OCI-LY3 (cell line): ENCODE measurements at regions not wholly inside any gene's neighbourhood (a gene's known extent, or its start where the extent isn't known, plus 50 kb on each side); places are given as distances from the start of the nearest gene placed in this dataset.
"Not testable (repeated sequence)": the region's sequence is repeated elsewhere in the genome, so short reads cannot be mapped to it uniquely, and the experiment has no call there.

Experiments
- H2AFZ ChIP-seq: fragments of 200-600, 300-600 bp; shearing (Covaris generic); 2 replicates; pipeline ENCODE4 v1.6.0; 2014; ENCODE audit warnings: antibody characterized with exemption, low read depth, low read length
- H3K27ac ChIP-seq: fragments of 200-600, 300-600 bp; sonication (generic); 2 replicates; pipeline ENCODE4 v1.5.1; 2014; ENCODE audit warnings: mild to moderate bottlenecking, low read length, moderate library complexity, mixed read lengths
- H3K27me3 ChIP-seq: fragments of 200-600, 300-600 bp; sonication (generic); 2 replicates; pipeline ENCODE4 v1.6.1; 2014; ENCODE audit warnings: low read depth, low read length, mixed read lengths
- H3K36me3 ChIP-seq: fragments of 200-600, 300-600 bp; sonication (generic); replicated peaks from 2 replicates; pipeline ENCODE3; 2014; ENCODE audit warnings: low read depth, low read length, mixed read lengths
- H3K4me1 ChIP-seq: fragments of 300-600, 200-600 bp; sonication (generic); 2 replicates; pipeline ENCODE4 v1.6.1; 2014; ENCODE audit warnings: low read length, mixed read lengths
- H3K4me2 ChIP-seq: fragments of 200-600, 300-600 bp; sonication (generic); 2 replicates; pipeline ENCODE4 v1.6.1; 2014; ENCODE audit warnings: low read length, mixed read lengths
- H3K4me3 ChIP-seq: fragments of 300-600, 200-600 bp; sonication (generic); 2 replicates; pipeline ENCODE4 v1.5.1; 2014; ENCODE audit warnings: antibody characterized with exemption, mild to moderate bottlenecking, low read length, moderate library complexity
- H3K79me2 ChIP-seq: fragments of 300-600, 200-600 bp; shearing (Covaris generic); 2 replicates; pipeline ENCODE4 v1.6.1; 2014; ENCODE audit warnings: mild to moderate bottlenecking, low read length, mixed read lengths
- H3K9ac ChIP-seq: fragments of 300-600, 200-600 bp; shearing (Covaris generic); 2 replicates; pipeline ENCODE4 v1.6.0; 2014; ENCODE audit warnings: mild to moderate bottlenecking, low read length, moderate library complexity
- H3K9me3 ChIP-seq: fragments of 200-600, 300-600 bp; shearing (Covaris generic); 2 replicates; pipeline ENCODE4 v1.6.1; 2014; ENCODE audit warnings: low read length, mixed read lengths; ENCODE audit not compliant: insufficient read depth
- H4K20me1 ChIP-seq: fragments of 200-600, 300-600 bp; sonication (generic); 2 replicates; pipeline ENCODE4 v1.6.1; 2016; ENCODE audit warnings: low read length, mixed read lengths; ENCODE audit not compliant: insufficient read depth
- CTCF ChIP-seq: fragments of 200-600, 300-600 bp; sonication (generic); IDR thresholded peaks from 2 replicates; pipeline ENCODE4 v1.5.1; 2014; ENCODE audit warnings: antibody characterized with exemption, low read length, low read depth
- EZH2phosphoT487 ChIP-seq: fragments of 200-600 bp; shearing (Covaris generic); IDR thresholded peaks from 2 replicates; pipeline ENCODE4 v1.6.1; 2018; ENCODE audit warnings: antibody characterized with exemption, mixed run types, low read depth

- Histone ChIP-seq H3K36me3 (no peaks in the 10 kb centered on the region), H3K4me2 (no peak overlapping the region), H3K4me1 (no peaks in the 10 kb centered on the region), H3K9me3 (no peaks in the 10 kb centered on the region), H3K4me3 (no peak overlapping the region), H3K9ac (no peak overlapping the region), H2AFZ (no peak overlapping the region), H3K79me2 (no peaks in the 10 kb centered on the region), H3K27ac (no peak overlapping the region), H3K27me3 (no peaks in the 10 kb centered on the region), H4K20me1 (no peaks in the 10 kb centered on the region)
- TF ChIP-seq EZH2phosphoT487: no peak
- no peak for TF ChIP-seq CTCF
Observed at GRCh38 chr10:33831591-33831990, 497.1 kb upstream of the NRP1 start.

GRCh38 chr10:33829899-33830298 lies 495.4 kb upstream of the NRP1 start:
- not testable (repeated sequence) for H3K27me3 ChIP-seq, H3K9me3 ChIP-seq, H3K79me2 ChIP-seq, H3K36me3 ChIP-seq, H3K9ac ChIP-seq, H3K4me1 ChIP-seq, H3K4me2 ChIP-seq, H3K27ac ChIP-seq, H2AFZ ChIP-seq, H4K20me1 ChIP-seq, H3K4me3 ChIP-seq

- Histone ChIP-seq H3K4me1 (no peaks in the 10 kb centered on the region), H3K9ac (no peak overlapping the region), H3K9me3 (no peaks in the 10 kb centered on the region), H3K79me2 (no peaks in the 10 kb centered on the region), H3K27ac (no peak overlapping the region), H3K36me3 (no peaks in the 10 kb centered on the region), H4K20me1 (no peaks in the 10 kb centered on the region), H3K4me3 (no peak overlapping the region), H3K27me3 (no peaks in the 10 kb centered on the region), H2AFZ (no peak overlapping the region), H3K4me2 (no peak overlapping the region)
- no peak for TF ChIP-seq CTCF
- TF ChIP-seq EZH2phosphoT487: no peak
Observed at GRCh38 chr10:33828592-33828991, 494.1 kb upstream of the NRP1 start.

- no peaks in the 10 kb centered on the region for H3K9me3 ChIP-seq
- H4K20me1 ChIP-seq: no peaks in the 10 kb centered on the region
- no peaks in the 10 kb centered on the region for H3K27me3 ChIP-seq
- no peaks in the 10 kb centered on the region for H3K4me1 ChIP-seq
- TF ChIP-seq CTCF (no peak), EZH2phosphoT487 (no peak)
- H3K79me2 ChIP-seq: no peaks in the 10 kb centered on the region
- no peak overlapping the region for H3K27ac ChIP-seq
- H2AFZ ChIP-seq: no peak overlapping the region
- no peak overlapping the region for H3K4me2 ChIP-seq
- H3K4me3 ChIP-seq: no peak overlapping the region
- no peaks in the 10 kb centered on the region for H3K36me3 ChIP-seq
- no peak overlapping the region for H3K9ac ChIP-seq
Observed at GRCh38 chr10:33826186-33826585, 491.7 kb upstream of the NRP1 start.

GRCh38 chr10:33822774-33823173 lies 488.3 kb upstream of the NRP1 start:
- no peak overlapping the region for H3K4me2 ChIP-seq
- no peaks in the 10 kb centered on the region for H4K20me1 ChIP-seq
- no peaks in the 10 kb centered on the region for H3K9me3 ChIP-seq
- no peak overlapping the region for H3K9ac ChIP-seq
- no peaks in the 10 kb centered on the region for H3K36me3 ChIP-seq
- no peak for TF ChIP-seq CTCF
- TF ChIP-seq EZH2phosphoT487: no peak
- no peaks in the 10 kb centered on the region for H3K79me2 ChIP-seq
- no peak overlapping the region for H2AFZ ChIP-seq
- no peaks in the 10 kb centered on the region for H3K4me1 ChIP-seq
- no peak overlapping the region for H3K4me3 ChIP-seq
- H3K27ac ChIP-seq: no peak overlapping the region
- no peaks in the 10 kb centered on the region for H3K27me3 ChIP-seq
